ENCODE measurements at regions not wholly inside any gene's neighbourhood (a gene's known extent, or its start where the extent isn't known, plus 50 kb on each side); places are given as distances from the start of the nearest gene placed in this dataset.

- 0 out of 2 replicates have a peak, but pooled peaks have one; percentile 25 for TF ChIP-seq PBX3 (IDR thresholded peaks at IDR 0.05)
- TF ChIP-seq, protein P1, sequence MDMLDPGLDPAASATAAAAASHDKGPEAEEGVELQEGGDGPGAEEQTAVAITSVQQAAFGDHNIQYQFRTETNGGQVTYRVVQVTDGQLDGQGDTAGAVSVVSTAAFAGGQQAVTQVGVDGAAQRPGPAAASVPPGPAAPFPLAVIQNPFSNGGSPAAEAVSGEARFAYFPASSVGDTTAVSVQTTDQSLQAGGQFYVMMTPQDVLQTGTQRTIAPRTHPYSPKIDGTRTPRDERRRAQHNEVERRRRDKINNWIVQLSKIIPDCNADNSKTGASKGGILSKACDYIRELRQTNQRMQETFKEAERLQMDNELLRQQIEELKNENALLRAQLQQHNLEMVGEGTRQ (IDR thresholded peaks at IDR 0.05; ENCODE audit: borderline replicate concordance, low read depth, low read length) = no peak
- TF ChIP-seq, protein P2, sequence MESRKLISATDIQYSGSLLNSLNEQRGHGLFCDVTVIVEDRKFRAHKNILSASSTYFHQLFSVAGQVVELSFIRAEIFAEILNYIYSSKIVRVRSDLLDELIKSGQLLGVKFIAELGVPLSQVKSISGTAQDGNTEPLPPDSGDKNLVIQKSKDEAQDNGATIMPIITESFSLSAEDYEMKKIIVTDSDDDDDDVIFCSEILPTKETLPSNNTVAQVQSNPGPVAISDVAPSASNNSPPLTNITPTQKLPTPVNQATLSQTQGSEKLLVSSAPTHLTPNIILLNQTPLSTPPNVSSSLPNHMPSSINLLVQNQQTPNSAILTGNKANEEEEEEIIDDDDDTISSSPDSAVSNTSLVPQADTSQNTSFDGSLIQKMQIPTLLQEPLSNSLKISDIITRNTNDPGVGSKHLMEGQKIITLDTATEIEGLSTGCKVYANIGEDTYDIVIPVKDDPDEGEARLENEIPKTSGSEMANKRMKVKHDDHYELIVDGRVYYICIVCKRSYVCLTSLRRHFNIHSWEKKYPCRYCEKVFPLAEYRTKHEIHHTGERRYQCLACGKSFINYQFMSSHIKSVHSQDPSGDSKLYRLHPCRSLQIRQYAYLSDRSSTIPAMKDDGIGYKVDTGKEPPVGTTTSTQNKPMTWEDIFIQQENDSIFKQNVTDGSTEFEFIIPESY (IDR thresholded peaks at IDR 0.05; ENCODE audit: borderline replicate concordance, low read depth) = no peak
- TF ChIP-seq SMC3 (IDR thresholded peaks at IDR 0.05; ENCODE audit: low read depth, low read length) = no peak
- no peak for TF ChIP-seq ELF1 (IDR thresholded peaks at IDR 0.05)
- no peak for TF ChIP-seq YY1 (IDR thresholded peaks at IDR 0.05; ENCODE audit: low read depth)
- TF ChIP-seq NRF1 (IDR thresholded peaks at IDR 0.05; ENCODE audit: low read depth, low read length) = no peak
Measured at GRCh38 chr5:96259151-96259772, 173.8 kb downstream of the PCSK1 start (continued).

- Histone ChIP-seq H3K36me3 (replicated peaks in 1 of 2; ENCODE audit: control insufficient read depth in 1 of 2, insufficient read depth in 2 of 2, low read length in 1 of 2) (no peaks in the 10 kb centered on the region), H3K4me1 (ENCODE audit: control insufficient read depth in 1 of 2, insufficient read depth in 2 of 2, low read depth in 1 of 2, low read length in 1 of 2) (peaks cover 11 to 44% of the 10 kb centered on the region in 2 experiments), H3F3A (replicated peaks; ENCODE audit: insufficient read depth) (peaks cover 57% of the 10 kb centered on the region), H3K4me2 (peak overlapping the region; percentile 35), H3K79me2 (ENCODE audit: insufficient read depth) (no peaks in the 10 kb centered on the region), H4K20me1 (ENCODE audit: insufficient read depth) (no peaks in the 10 kb centered on the region), H3K27ac (ENCODE audit: low read depth in 2 of 2, low read length in 1 of 2) (peak overlapping the region in 1 of 2 experiments; percentile 87; a peak in 3 of 4 replicates), H3K4me3 (ENCODE audit: low read depth in 2 of 2, low read length in 1 of 2) (no peak overlapping the region), H3K9me2 (no peaks in the 10 kb centered on the region), H3K27me3 (ENCODE audit: insufficient read depth) (no peaks in the 10 kb centered on the region), H3K9me3 (peaks cover 4% of the 10 kb centered on the region; the same call in 1 of the 2 replicates), H3K9ac (peak overlapping the region; percentile 14; the same call in 1 of the 2 replicates), H2AFZ (ENCODE audit: low read depth) (no peak overlapping the region; the same call in 1 of the 2 replicates)
- TF ChIP-seq, protein P3, sequence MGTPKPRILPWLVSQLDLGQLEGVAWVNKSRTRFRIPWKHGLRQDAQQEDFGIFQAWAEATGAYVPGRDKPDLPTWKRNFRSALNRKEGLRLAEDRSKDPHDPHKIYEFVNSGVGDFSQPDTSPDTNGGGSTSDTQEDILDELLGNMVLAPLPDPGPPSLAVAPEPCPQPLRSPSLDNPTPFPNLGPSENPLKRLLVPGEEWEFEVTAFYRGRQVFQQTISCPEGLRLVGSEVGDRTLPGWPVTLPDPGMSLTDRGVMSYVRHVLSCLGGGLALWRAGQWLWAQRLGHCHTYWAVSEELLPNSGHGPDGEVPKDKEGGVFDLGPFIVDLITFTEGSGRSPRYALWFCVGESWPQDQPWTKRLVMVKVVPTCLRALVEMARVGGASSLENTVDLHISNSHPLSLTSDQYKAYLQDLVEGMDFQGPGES (IDR thresholded peaks at IDR 0.05; ENCODE audit: low read depth, low read length) = no peak
- no peak for TF ChIP-seq TEAD4 (IDR thresholded peaks at IDR 0.05; ENCODE audit: borderline replicate concordance, insufficient read depth)
- TF ChIP-seq EZH2phosphoT487 (IDR thresholded peaks at IDR 0.05; ENCODE audit: borderline replicate concordance, low read depth) = no peak
- no peak for TF ChIP-seq TCF12 (IDR thresholded peaks at IDR 0.05)
- TF ChIP-seq MAX (IDR thresholded peaks at IDR 0.05; ENCODE audit: low read depth) = no peak
- TF ChIP-seq, protein P2 (IDR thresholded peaks at IDR 0.05; ENCODE audit: borderline replicate concordance, low read depth) = no peak
- TF ChIP-seq GABPA (IDR thresholded peaks at IDR 0.05; ENCODE audit: low read depth) = no peak
- no peak for TF ChIP-seq NFIC (IDR thresholded peaks at IDR 0.05; ENCODE audit: borderline replicate concordance)
- ChIA-PET CTCF (interaction anchor here (0.8 to 1.4 kb wide), 2 partner anchors 8 to 343 kb away, joined by 3 to 5 read pairs; no protein-coding TSS in a partner anchor), POLR2A (no interaction called here)
- no peak for DNase-seq
Measured at GRCh38 chr5:96258692-96259091, 174.4 kb downstream of the PCSK1 start.

Measured in SK-N-SH (cell line).